SK-N-SH treated with all-trans-retinoic acid at 6 μM for 48 hours (cell line): ENCODE measurements at regions not wholly inside any gene's neighbourhood (a gene's known extent, or its start where the extent isn't known, plus 50 kb on each side); places are given as distances from the start of the nearest gene placed in this dataset.

Experiments
- ESRRG ChIP-seq: fragments of 250-450 bp; sonication (Bioruptor Pico); IDR thresholded peaks from 2 replicates; pipeline ENCODE4 v1.6.1; 2021; ENCODE audit warnings: mild to moderate bottlenecking
- GLIS3 ChIP-seq: fragments of 250-450 bp; sonication (Bioruptor Pico); IDR thresholded peaks from 2 replicates; pipeline ENCODE4 v1.5.0; 2020; ENCODE audit warnings: mild to moderate bottlenecking, moderate library complexity
- TCF4 ChIP-seq: fragments of 250-450 bp; sonication (Bioruptor Pico); IDR thresholded peaks from 2 replicates; pipeline ENCODE4 v1.8.0; 2021; ENCODE audit warnings: mild to moderate bottlenecking, moderate library complexity, borderline replicate concordance
- TOX ChIP-seq: fragments of 250-450 bp; sonication (Bioruptor Pico); IDR thresholded peaks from 2 replicates; pipeline ENCODE4 v1.8.0; 2021; ENCODE audit warnings: mild to moderate bottlenecking, moderate library complexity, borderline replicate concordance
- ZC3H10 ChIP-seq: fragments of 250-450 bp; sonication (Bioruptor Pico); IDR thresholded peaks from 2 replicates; pipeline ENCODE4 v1.5.1; 2021; ENCODE audit warnings: mild to moderate bottlenecking, moderate library complexity
- ZFP3 ChIP-seq: fragments of 250-450 bp; sonication (Bioruptor Pico); IDR thresholded peaks from 2 replicates; pipeline ENCODE4 v1.5.0; 2020; ENCODE audit warnings: mild to moderate bottlenecking, moderate library complexity
- ZNF70 ChIP-seq: fragments of 450-650 bp; formaldehyde crosslinking; IDR thresholded peaks from 2 replicates; pipeline ENCODE4 v1.5.0; 2020; ENCODE audit warnings: mild to moderate bottlenecking, moderate library complexity
- TF ChIP-seq, protein P1 (sequence below): fragments of 250-450 bp; sonication (Bioruptor Pico); IDR thresholded peaks from 2 replicates; pipeline ENCODE4 v1.5.1; 2021; ENCODE audit warnings: mild to moderate bottlenecking, moderate library complexity
- TF ChIP-seq, protein P2 (sequence below): fragments of 250-450 bp; sonication (Bioruptor Pico); IDR thresholded peaks from 2 replicates; pipeline ENCODE4 v1.8.0; 2021; ENCODE audit warnings: low read depth, mild to moderate bottlenecking, moderate library complexity, borderline replicate concordance
- TF ChIP-seq, protein P3 (sequence below): fragments of 250-450 bp; sonication (Bioruptor Pico); IDR thresholded peaks from 2 replicates; pipeline ENCODE4 v1.5.1; 2020; ENCODE audit warnings: low read depth, mild to moderate bottlenecking, moderate library complexity
- TF ChIP-seq, protein P4 (sequence below): fragments of 250-450 bp; sonication (Bioruptor Pico); IDR thresholded peaks from 2 replicates; pipeline ENCODE4 v1.5.0; 2020; ENCODE audit warnings: mild to moderate bottlenecking, moderate library complexity
- TF ChIP-seq, protein P5 (sequence below): fragments of 250-450 bp; sonication (Bioruptor Pico); IDR thresholded peaks from 2 replicates; pipeline ENCODE4 v1.8.0; 2020; ENCODE audit warnings: mild to moderate bottlenecking, moderate library complexity, borderline replicate concordance

DNA sequence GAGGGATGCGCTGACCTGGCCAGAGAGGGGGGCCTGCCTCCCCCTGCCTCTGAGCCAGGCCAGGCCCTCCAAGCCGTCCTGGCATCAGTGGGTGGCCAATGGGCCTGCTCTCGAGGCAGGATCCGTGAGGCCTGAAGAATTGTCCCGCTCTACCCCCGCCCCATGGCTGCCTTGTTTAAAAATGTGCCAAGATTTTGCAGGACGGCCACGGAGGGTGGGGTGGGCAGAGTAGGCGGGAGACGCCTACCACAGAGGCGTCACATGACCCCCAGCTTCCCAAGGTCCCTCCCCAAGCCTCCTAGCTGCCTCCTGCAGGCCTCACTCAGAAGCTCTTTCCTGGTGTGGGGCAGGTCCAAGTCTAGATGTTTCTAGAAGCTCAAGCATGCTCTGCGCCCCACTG, 69.5 kb downstream of the ENGASE start:
- TF ChIP-seq, protein P1, sequence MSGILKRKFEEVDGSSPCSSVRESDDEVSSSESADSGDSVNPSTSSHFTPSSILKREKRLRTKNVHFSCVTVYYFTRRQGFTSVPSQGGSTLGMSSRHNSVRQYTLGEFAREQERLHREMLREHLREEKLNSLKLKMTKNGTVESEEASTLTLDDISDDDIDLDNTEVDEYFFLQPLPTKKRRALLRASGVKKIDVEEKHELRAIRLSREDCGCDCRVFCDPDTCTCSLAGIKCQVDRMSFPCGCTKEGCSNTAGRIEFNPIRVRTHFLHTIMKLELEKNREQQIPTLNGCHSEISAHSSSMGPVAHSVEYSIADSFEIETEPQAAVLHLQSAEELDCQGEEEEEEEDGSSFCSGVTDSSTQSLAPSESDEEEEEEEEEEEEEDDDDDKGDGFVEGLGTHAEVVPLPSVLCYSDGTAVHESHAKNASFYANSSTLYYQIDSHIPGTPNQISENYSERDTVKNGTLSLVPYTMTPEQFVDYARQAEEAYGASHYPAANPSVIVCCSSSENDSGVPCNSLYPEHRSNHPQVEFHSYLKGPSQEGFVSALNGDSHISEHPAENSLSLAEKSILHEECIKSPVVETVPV (CRISPR knock-in tag) = no peak
- TF ChIP-seq ESRRG (CRISPR knock-in tag) (no peak), GLIS3 (CRISPR knock-in tag) (no peak), ZC3H10 (CRISPR knock-in tag) (no peak), TCF4 (CRISPR knock-in tag) (no peak), TOX (CRISPR knock-in tag) (no peak), ZFP3 (CRISPR knock-in tag) (no peak), ZNF70 (no peak)
- TF ChIP-seq, protein P2, sequence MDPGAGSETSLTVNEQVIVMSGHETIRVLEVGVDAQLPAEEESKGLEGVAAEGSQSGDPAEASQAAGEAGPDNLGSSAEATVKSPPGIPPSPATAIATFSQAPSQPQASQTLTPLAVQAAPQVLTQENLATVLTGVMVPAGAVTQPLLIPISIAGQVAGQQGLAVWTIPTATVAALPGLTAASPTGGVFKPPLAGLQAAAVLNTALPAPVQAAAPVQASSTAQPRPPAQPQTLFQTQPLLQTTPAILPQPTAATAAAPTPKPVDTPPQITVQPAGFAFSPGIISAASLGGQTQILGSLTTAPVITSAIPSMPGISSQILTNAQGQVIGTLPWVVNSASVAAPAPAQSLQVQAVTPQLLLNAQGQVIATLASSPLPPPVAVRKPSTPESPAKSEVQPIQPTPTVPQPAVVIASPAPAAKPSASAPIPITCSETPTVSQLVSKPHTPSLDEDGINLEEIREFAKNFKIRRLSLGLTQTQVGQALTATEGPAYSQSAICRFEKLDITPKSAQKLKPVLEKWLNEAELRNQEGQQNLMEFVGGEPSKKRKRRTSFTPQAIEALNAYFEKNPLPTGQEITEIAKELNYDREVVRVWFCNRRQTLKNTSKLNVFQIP (CRISPR knock-in tag) = no peak
- TF ChIP-seq, protein P3, sequence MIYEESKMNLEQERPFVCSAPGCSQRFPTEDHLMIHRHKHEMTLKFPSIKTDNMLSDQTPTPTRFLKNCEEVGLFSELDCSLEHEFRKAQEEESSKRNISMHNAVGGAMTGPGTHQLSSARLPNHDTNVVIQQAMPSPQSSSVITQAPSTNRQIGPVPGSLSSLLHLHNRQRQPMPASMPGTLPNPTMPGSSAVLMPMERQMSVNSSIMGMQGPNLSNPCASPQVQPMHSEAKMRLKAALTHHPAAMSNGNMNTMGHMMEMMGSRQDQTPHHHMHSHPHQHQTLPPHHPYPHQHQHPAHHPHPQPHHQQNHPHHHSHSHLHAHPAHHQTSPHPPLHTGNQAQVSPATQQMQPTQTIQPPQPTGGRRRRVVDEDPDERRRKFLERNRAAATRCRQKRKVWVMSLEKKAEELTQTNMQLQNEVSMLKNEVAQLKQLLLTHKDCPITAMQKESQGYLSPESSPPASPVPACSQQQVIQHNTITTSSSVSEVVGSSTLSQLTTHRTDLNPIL (CRISPR knock-in tag) = no peak
- TF ChIP-seq, protein P4, sequence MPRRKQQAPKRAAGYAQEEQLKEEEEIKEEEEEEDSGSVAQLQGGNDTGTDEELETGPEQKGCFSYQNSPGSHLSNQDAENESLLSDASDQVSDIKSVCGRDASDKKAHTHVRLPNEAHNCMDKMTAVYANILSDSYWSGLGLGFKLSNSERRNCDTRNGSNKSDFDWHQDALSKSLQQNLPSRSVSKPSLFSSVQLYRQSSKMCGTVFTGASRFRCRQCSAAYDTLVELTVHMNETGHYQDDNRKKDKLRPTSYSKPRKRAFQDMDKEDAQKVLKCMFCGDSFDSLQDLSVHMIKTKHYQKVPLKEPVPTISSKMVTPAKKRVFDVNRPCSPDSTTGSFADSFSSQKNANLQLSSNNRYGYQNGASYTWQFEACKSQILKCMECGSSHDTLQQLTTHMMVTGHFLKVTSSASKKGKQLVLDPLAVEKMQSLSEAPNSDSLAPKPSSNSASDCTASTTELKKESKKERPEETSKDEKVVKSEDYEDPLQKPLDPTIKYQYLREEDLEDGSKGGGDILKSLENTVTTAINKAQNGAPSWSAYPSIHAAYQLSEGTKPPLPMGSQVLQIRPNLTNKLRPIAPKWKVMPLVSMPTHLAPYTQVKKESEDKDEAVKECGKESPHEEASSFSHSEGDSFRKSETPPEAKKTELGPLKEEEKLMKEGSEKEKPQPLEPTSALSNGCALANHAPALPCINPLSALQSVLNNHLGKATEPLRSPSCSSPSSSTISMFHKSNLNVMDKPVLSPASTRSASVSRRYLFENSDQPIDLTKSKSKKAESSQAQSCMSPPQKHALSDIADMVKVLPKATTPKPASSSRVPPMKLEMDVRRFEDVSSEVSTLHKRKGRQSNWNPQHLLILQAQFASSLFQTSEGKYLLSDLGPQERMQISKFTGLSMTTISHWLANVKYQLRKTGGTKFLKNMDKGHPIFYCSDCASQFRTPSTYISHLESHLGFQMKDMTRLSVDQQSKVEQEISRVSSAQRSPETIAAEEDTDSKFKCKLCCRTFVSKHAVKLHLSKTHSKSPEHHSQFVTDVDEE = no peak
- TF ChIP-seq, protein P5, sequence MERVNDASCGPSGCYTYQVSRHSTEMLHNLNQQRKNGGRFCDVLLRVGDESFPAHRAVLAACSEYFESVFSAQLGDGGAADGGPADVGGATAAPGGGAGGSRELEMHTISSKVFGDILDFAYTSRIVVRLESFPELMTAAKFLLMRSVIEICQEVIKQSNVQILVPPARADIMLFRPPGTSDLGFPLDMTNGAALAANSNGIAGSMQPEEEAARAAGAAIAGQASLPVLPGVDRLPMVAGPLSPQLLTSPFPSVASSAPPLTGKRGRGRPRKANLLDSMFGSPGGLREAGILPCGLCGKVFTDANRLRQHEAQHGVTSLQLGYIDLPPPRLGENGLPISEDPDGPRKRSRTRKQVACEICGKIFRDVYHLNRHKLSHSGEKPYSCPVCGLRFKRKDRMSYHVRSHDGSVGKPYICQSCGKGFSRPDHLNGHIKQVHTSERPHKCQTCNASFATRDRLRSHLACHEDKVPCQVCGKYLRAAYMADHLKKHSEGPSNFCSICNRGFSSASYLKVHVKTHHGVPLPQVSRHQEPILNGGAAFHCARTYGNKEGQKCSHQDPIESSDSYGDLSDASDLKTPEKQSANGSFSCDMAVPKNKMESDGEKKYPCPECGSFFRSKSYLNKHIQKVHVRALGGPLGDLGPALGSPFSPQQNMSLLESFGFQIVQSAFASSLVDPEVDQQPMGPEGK (CRISPR knock-in tag) = no peak
